RWPE1 (cell line): ENCODE measurements at regions not wholly inside any gene's neighbourhood (a gene's known extent, or its start where the extent isn't known, plus 50 kb on each side); places are given as distances from the start of the nearest gene placed in this dataset.
A peak's percentile ranks its signal among the peaks of the same experiment; 100 is the strongest.

Experiments used
- CTCF ChIA-PET: fragments of 350-600 bp; sonication (Branson Sonifier 250); formaldehyde crosslinking; extraction: SDS; loops from one replicate; lab custom pipeline; 2021; lab: Yijun Ruan, JAX
- POLR2A ChIA-PET: fragments of 400-600 bp; formaldehyde crosslinking; extraction: SDS; loops from one replicate; lab custom pipeline; 2020; ENCODE audit warnings: antibody characterized with exemption; ENCODE audit not compliant: low non-redundant PET; lab: Yijun Ruan, JAX
- DNase-seq: peaks from one replicate; pipeline ENCODE4 v3.0.0; 2012; ENCODE audit warnings: low spot score
- H3K27ac ChIP-seq: fragments of 450-650 bp; 2 replicates; pipeline ENCODE4 v1.5.1; 2017
- TF ChIP-seq, protein P1 (sequence below): fragments of 450-650 bp; conservative IDR thresholded peaks from 2 replicates; pipeline ENCODE4 v1.5.1; 2017; ENCODE audit warnings: low read depth, mild to moderate bottlenecking

DNA sequence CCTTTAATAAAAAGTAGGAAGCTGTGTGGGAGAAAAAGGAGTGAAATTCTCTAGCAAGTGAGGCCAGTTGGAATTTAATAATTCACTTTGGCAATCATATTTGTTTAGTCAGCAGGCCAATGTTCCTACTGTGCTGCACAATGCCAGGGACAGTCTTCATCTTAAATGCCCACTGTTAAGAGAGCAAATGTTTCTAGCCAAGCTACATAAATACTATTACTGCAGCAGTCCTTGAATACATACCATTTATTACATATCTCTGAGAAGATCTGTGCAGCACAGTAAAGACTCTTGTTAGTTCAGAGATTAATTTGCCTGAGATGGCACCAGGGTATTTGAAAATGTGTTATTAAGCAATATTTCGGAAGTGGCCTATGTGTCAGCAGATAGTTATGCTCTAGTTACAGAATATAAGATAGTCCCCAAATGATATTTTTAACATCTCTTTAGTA, 105.4 kb downstream of the OGFRL1 start:
- TF ChIP-seq, protein P1, sequence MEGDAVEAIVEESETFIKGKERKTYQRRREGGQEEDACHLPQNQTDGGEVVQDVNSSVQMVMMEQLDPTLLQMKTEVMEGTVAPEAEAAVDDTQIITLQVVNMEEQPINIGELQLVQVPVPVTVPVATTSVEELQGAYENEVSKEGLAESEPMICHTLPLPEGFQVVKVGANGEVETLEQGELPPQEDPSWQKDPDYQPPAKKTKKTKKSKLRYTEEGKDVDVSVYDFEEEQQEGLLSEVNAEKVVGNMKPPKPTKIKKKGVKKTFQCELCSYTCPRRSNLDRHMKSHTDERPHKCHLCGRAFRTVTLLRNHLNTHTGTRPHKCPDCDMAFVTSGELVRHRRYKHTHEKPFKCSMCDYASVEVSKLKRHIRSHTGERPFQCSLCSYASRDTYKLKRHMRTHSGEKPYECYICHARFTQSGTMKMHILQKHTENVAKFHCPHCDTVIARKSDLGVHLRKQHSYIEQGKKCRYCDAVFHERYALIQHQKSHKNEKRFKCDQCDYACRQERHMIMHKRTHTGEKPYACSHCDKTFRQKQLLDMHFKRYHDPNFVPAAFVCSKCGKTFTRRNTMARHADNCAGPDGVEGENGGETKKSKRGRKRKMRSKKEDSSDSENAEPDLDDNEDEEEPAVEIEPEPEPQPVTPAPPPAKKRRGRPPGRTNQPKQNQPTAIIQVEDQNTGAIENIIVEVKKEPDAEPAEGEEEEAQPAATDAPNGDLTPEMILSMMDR = no peak
- no peak overlapping the region for H3K27ac ChIP-seq
- no peak for DNase-seq
- ChIA-PET POLR2A (no interaction called here), CTCF (no interaction called here)

DNA sequence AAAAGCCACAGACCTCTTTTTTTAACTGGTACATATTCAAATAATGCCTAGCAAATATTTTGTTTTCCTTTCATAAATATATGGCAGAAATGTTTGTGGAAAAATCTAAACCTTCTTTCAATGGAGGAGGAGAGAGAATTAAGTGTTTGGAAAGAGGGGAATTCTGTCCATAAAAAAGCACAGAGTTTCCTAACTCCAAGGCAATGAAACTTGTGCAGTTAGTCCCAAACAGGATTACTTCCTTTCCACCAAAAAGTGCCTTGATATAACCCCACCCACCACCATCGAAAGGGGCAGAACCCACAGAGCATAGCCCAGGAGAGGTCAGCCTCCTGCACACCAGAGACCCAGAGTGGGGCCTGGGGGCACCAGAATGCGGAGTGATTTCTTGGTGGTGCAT, 106.3 kb downstream of the OGFRL1 start:
- peak overlapping the region; percentile 39; the same call in 1 of the 2 replicates for H3K27ac ChIP-seq
- CTCF ChIA-PET = no interaction called here
- TF ChIP-seq, protein P1 = no peak
- POLR2A ChIA-PET = no interaction called here
- DNase-seq = no peak

DNA sequence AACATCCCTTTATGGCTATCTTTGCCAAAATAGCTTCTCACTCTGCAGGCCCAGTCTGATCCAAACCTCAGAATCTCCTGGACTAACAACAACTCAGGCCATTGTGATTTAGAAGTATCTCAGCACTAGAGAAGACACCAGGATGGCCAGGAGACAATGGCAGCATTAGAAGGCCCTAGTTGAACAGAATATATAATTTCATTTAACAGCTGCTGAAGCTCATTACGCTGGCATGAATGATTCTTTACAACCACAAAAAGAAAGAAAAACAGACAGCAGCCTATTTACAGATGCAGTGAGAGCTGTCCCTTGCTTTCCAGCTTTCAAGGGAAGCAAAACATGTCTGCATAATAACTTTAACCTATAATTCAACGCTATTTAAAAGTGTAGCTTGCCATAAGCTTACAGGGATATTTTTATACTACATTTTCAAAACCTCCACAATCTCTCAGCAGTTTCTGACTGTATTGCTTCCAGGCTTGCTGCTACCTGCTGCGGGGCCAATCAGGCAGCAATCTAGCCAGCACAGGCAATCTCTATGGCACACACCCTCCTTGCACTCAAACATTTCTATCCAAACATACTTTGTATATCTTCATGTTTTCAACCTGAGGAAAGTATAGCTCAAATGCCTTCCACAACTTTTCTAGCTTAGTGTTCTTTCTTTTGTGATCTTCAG, 107.3 kb downstream of the OGFRL1 start:
- no peak for DNase-seq
- ChIA-PET POLR2A (no interaction called here), CTCF (interaction anchor here (0.5 to 0.6 kb wide), 2 partner anchors 24 to 206 kb away, joined by 3 to 6 read pairs; no protein-coding TSS in a partner anchor)
- no peak overlapping the region for H3K27ac ChIP-seq
- TF ChIP-seq, protein P1 = no peak

DNA sequence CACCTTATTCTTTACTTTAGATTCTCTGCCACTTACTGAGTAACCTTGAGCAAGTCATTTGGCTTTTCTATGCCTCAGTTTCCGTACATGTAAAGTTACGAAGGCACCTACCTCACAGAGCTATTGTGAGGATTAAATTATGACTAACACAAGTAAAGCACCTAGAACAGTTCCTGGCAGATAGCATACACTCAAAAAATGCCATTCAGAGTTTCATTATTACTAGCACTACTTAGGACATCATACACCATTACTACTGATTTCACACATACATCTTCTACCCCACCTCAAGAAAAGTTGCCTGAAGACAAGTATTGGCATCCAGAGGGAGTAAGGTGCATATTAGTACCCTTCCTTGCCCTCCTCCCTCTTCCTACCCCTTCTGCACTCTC, 107.8 kb downstream of the OGFRL1 start:
- H3K27ac ChIP-seq = no peak overlapping the region
- ChIA-PET CTCF (interaction anchor here (0.6 kb wide), 1 partner anchor 206 kb away, joined by 6 read pairs; no protein-coding TSS in a partner anchor), POLR2A (no interaction called here)
- TF ChIP-seq, protein P1 = no peak
- no peak for DNase-seq

DNA sequence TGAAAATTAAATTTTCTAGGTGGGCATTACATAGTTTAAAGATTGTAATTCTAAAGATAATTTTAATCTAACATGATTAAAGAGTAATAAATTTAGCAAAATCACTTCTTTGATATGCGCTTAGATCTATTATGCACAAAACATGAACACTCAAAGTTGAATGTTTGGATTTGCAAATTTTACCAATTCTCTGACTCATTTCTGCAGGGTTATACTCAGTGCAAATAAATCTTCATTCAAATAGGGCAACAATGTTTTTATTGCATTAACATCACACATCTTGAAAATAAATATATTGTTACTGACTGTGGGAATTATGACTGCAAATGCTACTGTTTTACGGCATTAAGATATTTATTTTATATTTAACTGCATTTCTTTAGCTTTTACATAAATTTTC, 110.7 kb downstream of the OGFRL1 start:
- H3K27ac ChIP-seq = no peak overlapping the region
- TF ChIP-seq, protein P1 = no peak
- CTCF ChIA-PET = no interaction called here
- no peak for DNase-seq
- POLR2A ChIA-PET = no interaction called here

DNA sequence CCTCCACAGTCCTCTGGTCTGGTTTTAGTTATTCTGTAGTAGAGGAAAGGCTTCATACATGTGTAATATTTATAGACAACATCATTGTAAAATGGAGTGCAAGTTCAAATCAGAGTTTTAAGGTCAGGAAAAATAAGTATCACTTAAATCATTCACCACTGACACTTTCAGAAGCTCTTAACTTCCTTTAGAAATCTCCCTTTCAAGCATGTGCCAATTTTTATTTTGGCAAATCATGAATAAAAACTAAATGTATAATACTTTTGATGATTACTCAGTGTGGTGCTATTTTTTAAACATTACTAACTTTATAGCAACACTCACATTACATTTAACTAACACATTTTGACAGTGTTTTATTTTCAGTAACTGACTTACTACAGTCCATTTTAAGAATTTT, 112.2 kb downstream of the OGFRL1 start:
- DNase-seq = no peak
- ChIA-PET CTCF (no interaction called here), POLR2A (no interaction called here)
- H3K27ac ChIP-seq = no peak overlapping the region
- TF ChIP-seq, protein P1 = no peak
